Neural progenitor cell (in vitro differentiated cells): ENCODE measurements at regions not wholly inside any gene's neighbourhood (a gene's known extent, or its start where the extent isn't known, plus 50 kb on each side); places are given as distances from the start of the nearest gene placed in this dataset.
A peak's percentile ranks its signal among the peaks of the same experiment; 100 is the strongest.

Experiments used
- DNase-seq: peaks from one replicate; pipeline ENCODE4 v3.0.0-alpha.2; 2016; ENCODE audit warnings: low spot score
- H2AFZ ChIP-seq: fragments of 200-600 bp; sonication (generic); replicated peaks from 2 replicates; pipeline ENCODE4 v1.6.1; 2016; ENCODE audit warnings: antibody characterized with exemption
- H3F3A ChIP-seq: fragments of 200-600 bp; sonication (generic); 2 replicates; pipeline ENCODE4 v1.6.1; 2016; ENCODE audit warnings: antibody characterized with exemption, low read depth
- H3K27ac ChIP-seq: fragments of 200-600 bp; sonication (generic); 2 replicates; pipeline ENCODE4 v1.5.1; 2016; ENCODE audit warnings: mild to moderate bottlenecking
- H3K27me3 ChIP-seq: fragments of 200-600 bp; sonication (generic); 2 replicates; pipeline ENCODE4 v1.6.1; 2016; ENCODE audit warnings: mild to moderate bottlenecking, moderate library complexity
- H3K36me3 ChIP-seq: fragments of 200-600 bp; sonication (generic); 2 replicates; pipeline ENCODE4 v1.5.1; 2016
- H3K4me1 ChIP-seq: fragments of 200-600 bp; sonication (generic); 2 replicates; pipeline ENCODE4 v1.6.1; 2016; ENCODE audit warnings: mixed run types
- H3K4me2 ChIP-seq: fragments of 200-600 bp; sonication (generic); 2 replicates; pipeline ENCODE4 v1.6.1; 2016
- H3K4me3 ChIP-seq: fragments of 200-600 bp; sonication (generic); 2 replicates; pipeline ENCODE4 v1.5.1; 2016
- H3K79me2 ChIP-seq: fragments of 200-600 bp; sonication (generic); 2 replicates; pipeline ENCODE4 v1.6.1; 2016; ENCODE audit warnings: low read depth
- H3K9ac ChIP-seq: fragments of 200-600 bp; sonication (generic); 2 replicates; pipeline ENCODE4 v1.6.1; 2016
- H3K9me3 ChIP-seq: fragments of 200-600 bp; sonication (generic); 2 replicates; pipeline ENCODE4 v1.5.1; 2016; ENCODE audit warnings: low read depth
- H4K20me1 ChIP-seq: fragments of 200-600 bp; sonication (generic); 2 replicates; pipeline ENCODE4 v1.6.1; 2016; ENCODE audit warnings: low read depth
- H3K27ac Mint-ChIP-seq: 3 replicates; pipeline ENCODE4 v1.8.0; 2021; ENCODE audit warnings: mixed read lengths
- H3K27me3 Mint-ChIP-seq: 2 replicates; pipeline ENCODE4 v1.8.0; 2022; ENCODE audit warnings: low read depth, mild to moderate bottlenecking, inconsistent platforms, moderate library complexity, mixed read lengths; ENCODE audit not compliant: insufficient read depth
- H3K36me3 Mint-ChIP-seq: 3 replicates; pipeline ENCODE4 v1.8.0; 2021; ENCODE audit warnings: mixed read lengths
- H3K4me1 Mint-ChIP-seq: 3 replicates; pipeline ENCODE4 v1.8.0; 2021; ENCODE audit warnings: mixed read lengths
- H3K4me3 Mint-ChIP-seq: 3 replicates; pipeline ENCODE4 v1.8.0; 2021; ENCODE audit warnings: mild to moderate bottlenecking, moderate library complexity, mixed read lengths
- H3K9me3 Mint-ChIP-seq: 3 replicates; pipeline ENCODE4 v1.8.0; 2020; ENCODE audit warnings: mixed read lengths
- EZH2 ChIP-seq: fragments of 200-600 bp; sonication (generic); IDR thresholded peaks from 2 replicates; pipeline ENCODE4 v1.6.1; 2017; ENCODE audit warnings: antibody characterized with exemption, mild to moderate bottlenecking, moderate library complexity
- EZH2phosphoT487 ChIP-seq: fragments of 200-600 bp; sonication (generic); IDR thresholded peaks from 2 replicates; pipeline ENCODE4 v1.6.1; 2017; ENCODE audit warnings: antibody characterized with exemption
- TF ChIP-seq, protein P1 (sequence below): fragments of 200-600 bp; sonication (generic); IDR thresholded peaks from 2 replicates; pipeline ENCODE4 v1.5.1; 2017; ENCODE audit warnings: antibody characterized with exemption, mild to moderate bottlenecking

GRCh38 chr13:62193919-62194318, 778.3 kb upstream of the PCDH20 start:
- no peaks in the 10 kb centered on the region for H3K36me3 ChIP-seq
- Mint-ChIP-seq H3K27ac (no peak overlapping the region), H3K9me3 (no peaks in the 10 kb centered on the region), H3K4me1 (no peaks in the 10 kb centered on the region), H3K4me3 (no peak overlapping the region), H3K27me3 (peaks cover 2% of the 10 kb centered on the region), H3K36me3 (no peaks in the 10 kb centered on the region)
- no peak overlapping the region for H3K4me2 ChIP-seq
- no peaks in the 10 kb centered on the region for H3F3A ChIP-seq
- H3K79me2 ChIP-seq, result no peaks in the 10 kb centered on the region
- H3K4me3 ChIP-seq, result no peak overlapping the region
- peaks cover 8% of the 10 kb centered on the region for H3K4me1 ChIP-seq
- no peak overlapping the region for H3K27ac ChIP-seq
- no peak for DNase-seq
- H3K9me3 ChIP-seq, result no peaks in the 10 kb centered on the region
- H2AFZ ChIP-seq, result no peak overlapping the region
- no peaks in the 10 kb centered on the region for H4K20me1 ChIP-seq
- no peaks in the 10 kb centered on the region for H3K27me3 ChIP-seq
- no peak overlapping the region for H3K9ac ChIP-seq
- TF ChIP-seq, protein P1, sequence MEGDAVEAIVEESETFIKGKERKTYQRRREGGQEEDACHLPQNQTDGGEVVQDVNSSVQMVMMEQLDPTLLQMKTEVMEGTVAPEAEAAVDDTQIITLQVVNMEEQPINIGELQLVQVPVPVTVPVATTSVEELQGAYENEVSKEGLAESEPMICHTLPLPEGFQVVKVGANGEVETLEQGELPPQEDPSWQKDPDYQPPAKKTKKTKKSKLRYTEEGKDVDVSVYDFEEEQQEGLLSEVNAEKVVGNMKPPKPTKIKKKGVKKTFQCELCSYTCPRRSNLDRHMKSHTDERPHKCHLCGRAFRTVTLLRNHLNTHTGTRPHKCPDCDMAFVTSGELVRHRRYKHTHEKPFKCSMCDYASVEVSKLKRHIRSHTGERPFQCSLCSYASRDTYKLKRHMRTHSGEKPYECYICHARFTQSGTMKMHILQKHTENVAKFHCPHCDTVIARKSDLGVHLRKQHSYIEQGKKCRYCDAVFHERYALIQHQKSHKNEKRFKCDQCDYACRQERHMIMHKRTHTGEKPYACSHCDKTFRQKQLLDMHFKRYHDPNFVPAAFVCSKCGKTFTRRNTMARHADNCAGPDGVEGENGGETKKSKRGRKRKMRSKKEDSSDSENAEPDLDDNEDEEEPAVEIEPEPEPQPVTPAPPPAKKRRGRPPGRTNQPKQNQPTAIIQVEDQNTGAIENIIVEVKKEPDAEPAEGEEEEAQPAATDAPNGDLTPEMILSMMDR, result no peak
- TF ChIP-seq EZH2, result no peak
- TF ChIP-seq EZH2phosphoT487, result no peak

DNA sequence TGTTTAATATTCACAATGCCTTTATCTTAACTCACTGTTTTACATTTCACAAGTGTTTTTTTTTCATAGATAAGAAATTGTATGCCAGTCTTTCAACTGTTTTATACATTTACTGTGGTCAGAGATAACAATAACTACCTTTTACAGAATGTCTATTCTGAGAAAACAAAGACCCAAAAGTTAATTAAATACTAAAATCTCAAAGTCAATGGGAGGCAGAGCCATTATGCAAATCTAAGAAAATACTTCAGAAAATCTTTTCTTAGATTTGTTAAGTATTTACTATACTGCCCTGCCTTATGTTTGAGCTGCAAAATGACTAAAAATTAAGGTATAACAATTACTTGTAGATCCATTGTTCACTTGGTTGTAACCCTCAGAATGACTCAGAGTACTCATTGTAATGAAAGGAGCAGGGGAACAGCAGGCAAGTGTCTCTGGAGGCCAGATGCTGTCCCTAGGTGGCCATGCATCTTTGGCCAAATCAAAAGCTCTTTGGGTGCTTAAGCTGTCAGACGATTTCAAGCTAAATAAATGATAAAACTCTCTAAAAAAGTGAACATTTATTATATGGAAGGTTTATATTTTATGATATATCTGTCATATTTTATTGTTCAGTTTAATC, 770.1 kb upstream of the PCDH20 start:
- no peaks in the 10 kb centered on the region for H3K36me3 Mint-ChIP-seq
- peak; percentile 40 for DNase-seq
- Histone ChIP-seq H3K4me2 (no peak overlapping the region), H2AFZ (no peak overlapping the region), H3K79me2 (no peaks in the 10 kb centered on the region), H3K4me1 (peaks cover 9% of the 10 kb centered on the region), H3K27me3 (no peaks in the 10 kb centered on the region), H3K4me3 (no peak overlapping the region), H3K27ac (no peak overlapping the region), H3F3A (no peaks in the 10 kb centered on the region), H3K9me3 (no peaks in the 10 kb centered on the region), H3K36me3 (no peaks in the 10 kb centered on the region), H3K9ac (no peak overlapping the region), H4K20me1 (no peaks in the 10 kb centered on the region)
- H3K27me3 Mint-ChIP-seq, result no peaks in the 10 kb centered on the region
- TF ChIP-seq EZH2phosphoT487, result no peak
- TF ChIP-seq, protein P1, result no peak
- no peak for TF ChIP-seq EZH2
- no peaks in the 10 kb centered on the region for H3K9me3 Mint-ChIP-seq
- H3K4me1 Mint-ChIP-seq, result no peaks in the 10 kb centered on the region
- no peak overlapping the region for H3K4me3 Mint-ChIP-seq
- H3K27ac Mint-ChIP-seq, result no peak overlapping the region

GRCh38 chr13:62176051-62176450, 760.4 kb upstream of the PCDH20 start:
- Mint-ChIP-seq H3K27me3 (peaks cover 3% of the 10 kb centered on the region), H3K9me3 (peaks cover 7% of the 10 kb centered on the region), H3K4me1 (no peaks in the 10 kb centered on the region), H3K4me3 (no peak overlapping the region), H3K27ac (no peak overlapping the region), H3K36me3 (no peaks in the 10 kb centered on the region)
- H3F3A ChIP-seq, result no peaks in the 10 kb centered on the region
- no peak for DNase-seq
- H3K27ac ChIP-seq, result no peak overlapping the region
- no peaks in the 10 kb centered on the region for H4K20me1 ChIP-seq
- H3K27me3 ChIP-seq, result no peaks in the 10 kb centered on the region
- no peak overlapping the region for H2AFZ ChIP-seq
- no peaks in the 10 kb centered on the region for H3K79me2 ChIP-seq
- TF ChIP-seq, protein P1, result no peak
- TF ChIP-seq EZH2phosphoT487 (no peak), EZH2 (no peak)
- H3K9ac ChIP-seq, result no peak overlapping the region
- H3K9me3 ChIP-seq, result no peaks in the 10 kb centered on the region
- H3K36me3 ChIP-seq, result no peaks in the 10 kb centered on the region
- H3K4me1 ChIP-seq, result no peaks in the 10 kb centered on the region
- no peak overlapping the region for H3K4me3 ChIP-seq
- H3K4me2 ChIP-seq, result no peak overlapping the region
